ENCODE measurements at regions not wholly inside any gene's neighbourhood (a gene's known extent, or its start where the extent isn't known, plus 50 kb on each side); places are given as distances from the start of the nearest gene placed in this dataset.

GRCh38 chr20:6492271-6493055 is 275.0 kb upstream of the BMP2 start:
- Histone ChIP-seq H3K27me3 (ENCODE audit: insufficient read depth, low read length) (no peaks in the 10 kb centered on the region), H4K20me1 (ENCODE audit: insufficient read depth) (no peaks in the 10 kb centered on the region), H3K4me3 (replicated peaks in 1 of 2; ENCODE audit: low read depth in 1 of 2, low read length in 2 of 2) (no peak overlapping the region), H3K9me3 (ENCODE audit: control insufficient read depth in 1 of 2, insufficient read depth in 1 of 2, low read depth in 1 of 2, low read length in 2 of 2) (no peaks in the 10 kb centered on the region; a peak in 2 of 4 replicates), H3K4me1 (ENCODE audit: control insufficient read depth in 1 of 2, insufficient read depth in 2 of 2, low read length in 2 of 2) (no peaks in the 10 kb centered on the region), H3K36me3 (ENCODE audit: control insufficient read depth in 1 of 2, insufficient read depth in 2 of 2, low read length in 2 of 2) (no peaks in the 10 kb centered on the region), H3K9ac (ENCODE audit: low read length) (no peak overlapping the region), H3K79me2 (ENCODE audit: insufficient read depth, low read length) (no peaks in the 10 kb centered on the region), H3K27ac (ENCODE audit: low read depth, low read length) (no peak overlapping the region), H2AFZ (ENCODE audit: low read depth, low read length, poor library complexity, severe bottlenecking) (no peak overlapping the region), H3K9me2 (ENCODE audit: insufficient read depth) (no peaks in the 10 kb centered on the region), H3K4me2 (ENCODE audit: low read length) (no peak overlapping the region)
- ChIA-PET POLR2A (no interaction called here), CTCF (interaction anchor here (1.2 kb wide), 1 partner anchor 111 kb away, joined by 3 read pairs; no protein-coding TSS in a partner anchor), RAD21 (ENCODE audit: low non-redundant PET in 1 of 2, low total read pairs in 2 of 2, uncharacterized antibody in 2 of 2, unreplicated experiment in 2 of 2) (no interaction called here)
- TF ChIP-seq EZH2 (IDR thresholded peaks at IDR 0.05) (no peak), YY1 (IDR thresholded peaks at IDR 0.05; ENCODE audit: extremely low read depth, insufficient replicate concordance, low read depth, low read length) (no peak), JUND (IDR thresholded peaks at IDR 0.05) (no peak), RAD21 (IDR thresholded peaks at IDR 0.05; ENCODE audit: low read depth) (no peak), ZBTB33 (IDR thresholded peaks at IDR 0.05; ENCODE audit: extremely low read depth, insufficient replicate concordance, low read length) (no peak), SIN3A (IDR thresholded peaks at IDR 0.05; ENCODE audit: low read depth) (no peak), ZNF274 (IDR thresholded peaks at IDR 0.05; ENCODE audit: low read depth, low read length) (no peak), CEBPB (IDR thresholded peaks at IDR 0.05; ENCODE audit: low read depth) (no peak), CBX3 (IDR thresholded peaks at IDR 0.05; ENCODE audit: low read depth) (no peak), ATF3 (IDR thresholded peaks at IDR 0.05) (no peak), CTCF (IDR thresholded peaks at IDR 0.05 in 2 of 3, conservative IDR thresholded peaks at IDR 0.05 in 1 of 3; ENCODE audit: borderline replicate concordance in 1 of 3, insufficient read depth in 1 of 3, low read depth in 2 of 3, low read length in 2 of 3) (no peak), EZH2phosphoT487 (IDR thresholded peaks at IDR 0.05; ENCODE audit: borderline replicate concordance) (no peak), POLR2AphosphoS5 (IDR thresholded peaks at IDR 0.05; ENCODE audit: low read depth, low read length) (no peak), POLR2A (IDR thresholded peaks at IDR 0.05; ENCODE audit: borderline replicate concordance, extremely low read depth, insufficient read depth, insufficient read length) (no peak), SRF (IDR thresholded peaks at IDR 0.05; ENCODE audit: low read depth) (no peak), REST (IDR thresholded peaks at IDR 0.05; ENCODE audit: low read depth) (no peak), FOSL1 (IDR thresholded peaks at IDR 0.05; ENCODE audit: low read depth) (no peak), ELF1 (IDR thresholded peaks at IDR 0.05; ENCODE audit: borderline replicate concordance, low read depth) (no peak), TCF7L2 (IDR thresholded peaks at IDR 0.05; ENCODE audit: borderline replicate concordance, extremely low read depth, insufficient read depth, insufficient read length) (no peak)
- intact Hi-C loops (cut with micrococcal nuclease) = no loop called here
- DNase-seq (ENCODE audit: low read depth, low spot score) (no peak), ATAC-seq (no peak)
- no TSS peak for BruUV-seq (replicated peaks)

All from HCT116 (cell line).